HG03066 (cell line): ENCODE measurements at regions not wholly inside any gene's neighbourhood (a gene's known extent, or its start where the extent isn't known, plus 50 kb on each side); places are given as distances from the start of the nearest gene placed in this dataset.

ENCODE experiments used
- ATAC-seq: cut with Tn5 transposase; IDR thresholded peaks from one replicate; pipeline ENCODE4 v1.9.1; 2021; ENCODE audit warnings: low read depth; ENCODE audit not compliant: unreplicated experiment

- ATAC-seq, result no peak
Measured at GRCh38 chr3:35486295-35486694, 153.0 kb upstream of the ARPP21 start.

GRCh38 chr3:35487376-35487775 is 151.9 kb upstream of the ARPP21 start:
- no peak for ATAC-seq

- ATAC-seq, result no peak
Measured at GRCh38 chr3:35488526-35488925, 150.8 kb upstream of the ARPP21 start.

- no peak for ATAC-seq
Measured at GRCh38 chr3:35492841-35493240, 146.5 kb upstream of the ARPP21 start.

- no peak for ATAC-seq
Measured at GRCh38 chr3:35498506-35499210, 140.7 kb upstream of the ARPP21 start.

GRCh38 chr3:35500641-35501350 is 138.5 kb upstream of the ARPP21 start:
- no peak for ATAC-seq

GRCh38 chr3:35502699-35503098 is 136.6 kb upstream of the ARPP21 start:
- ATAC-seq, result no peak

- no peak for ATAC-seq
Measured at GRCh38 chr3:35505181-35505580, 134.1 kb upstream of the ARPP21 start.

GRCh38 chr3:35505772-35506171 is 133.6 kb upstream of the ARPP21 start:
- no peak for ATAC-seq

GRCh38 chr3:35519936-35520335 is 119.4 kb upstream of the ARPP21 start:
- no peak for ATAC-seq

- no peak for ATAC-seq
Measured at GRCh38 chr3:35521196-35521595, 118.1 kb upstream of the ARPP21 start.

- no peak for ATAC-seq
Measured at GRCh38 chr3:35522450-35522849, 116.9 kb upstream of the ARPP21 start.

- ATAC-seq, result no peak
Measured at GRCh38 chr3:35523074-35523473, 116.3 kb upstream of the ARPP21 start.

- no peak for ATAC-seq
Measured at GRCh38 chr3:35523838-35524237, 115.5 kb upstream of the ARPP21 start.

GRCh38 chr3:35524856-35525255 is 114.5 kb upstream of the ARPP21 start:
- no peak for ATAC-seq

GRCh38 chr3:35528728-35529127 is 110.6 kb upstream of the ARPP21 start:
- ATAC-seq, result no peak

- ATAC-seq, result no peak
Measured at GRCh38 chr3:35529337-35529736, 110.0 kb upstream of the ARPP21 start.

GRCh38 chr3:35537265-35537664 is 102.1 kb upstream of the ARPP21 start:
- ATAC-seq, result no peak

GRCh38 chr3:35544976-35545375 is 94.3 kb upstream of the ARPP21 start:
- no peak for ATAC-seq

GRCh38 chr3:35549690-35550089 is 89.6 kb upstream of the ARPP21 start:
- ATAC-seq, result no peak

- ATAC-seq, result no peak
Measured at GRCh38 chr3:35562141-35562540, 77.2 kb upstream of the ARPP21 start.

- no peak for ATAC-seq
Measured at GRCh38 chr3:35565048-35565447, 74.3 kb upstream of the ARPP21 start.
